H9 (cell line): ENCODE measurements at regions not wholly inside any gene's neighbourhood (a gene's known extent, or its start where the extent isn't known, plus 50 kb on each side); places are given as distances from the start of the nearest gene placed in this dataset.

ENCODE experiments used
- DNase-seq: peaks from one replicate; pipeline ENCODE4 v3.0.0-alpha.2; 2017
- H2AFZ ChIP-seq: one replicate; pipeline ENCODE4 v1.6.1; 2013; ENCODE audit warnings: mild to moderate bottlenecking, low read length, control low read depth, moderate library complexity
- H2AK5ac ChIP-seq: 2 replicates; pipeline ENCODE4 v1.6.1; 2013; ENCODE audit warnings: low read length, control low read depth, mixed read lengths; ENCODE audit not compliant: insufficient read length
- H2BK120ac ChIP-seq: one replicate; pipeline ENCODE4 v1.6.1; 2013; ENCODE audit warnings: low read depth, mild to moderate bottlenecking, low read length, control low read depth, inconsistent platforms; ENCODE audit not compliant: poor library complexity, severe bottlenecking
- H2BK12ac ChIP-seq: 2 replicates; pipeline ENCODE4 v1.6.1; 2013; ENCODE audit warnings: low read length, control low read depth, mixed read lengths, low read depth; ENCODE audit not compliant: insufficient read length
- H2BK15ac ChIP-seq: 2 replicates; pipeline ENCODE4 v1.6.1; 2013; ENCODE audit warnings: low read depth, low read length, control low read depth
- H2BK20ac ChIP-seq: one replicate; pipeline ENCODE4 v1.6.1; 2013; ENCODE audit warnings: low read depth, mild to moderate bottlenecking, low read length, control low read depth, inconsistent platforms; ENCODE audit not compliant: poor library complexity, severe bottlenecking
- H2BK5ac ChIP-seq: 2 replicates; pipeline ENCODE4 v1.6.1; 2013; ENCODE audit warnings: low read length, control low read depth, mixed read lengths; ENCODE audit not compliant: insufficient read length
- H3K14ac ChIP-seq: 2 replicates; pipeline ENCODE4 v1.6.1; 2013; ENCODE audit warnings: low read length, control low read depth; ENCODE audit not compliant: insufficient read depth
- H3K18ac ChIP-seq: 2 replicates; pipeline ENCODE4 v1.6.1; 2013; ENCODE audit warnings: low read depth, mild to moderate bottlenecking, mixed read lengths, low read length, control low read depth; ENCODE audit not compliant: insufficient read length
- H3K23ac ChIP-seq: 2 replicates; pipeline ENCODE4 v1.6.1; 2013; ENCODE audit warnings: low read length, control low read depth, mixed read lengths, low read depth; ENCODE audit not compliant: insufficient read length
- H3K23me2 ChIP-seq: 2 replicates; pipeline ENCODE4 v1.6.1; 2013; ENCODE audit warnings: low read depth, mild to moderate bottlenecking, mixed read lengths, low read length, control low read depth; ENCODE audit not compliant: insufficient read length, poor library complexity, severe bottlenecking
- H3K27ac ChIP-seq: 2 replicates; pipeline ENCODE4 v1.5.1; 2013; ENCODE audit warnings: low read length, control low read depth, mixed read lengths, low read depth; ENCODE audit not compliant: insufficient read length
- H3K27me3 ChIP-seq: 2 replicates; pipeline ENCODE4 v1.6.1; 2013; ENCODE audit warnings: low read length, control low read depth, inconsistent platforms; ENCODE audit not compliant: insufficient read depth
- H3K4ac ChIP-seq: 2 replicates; pipeline ENCODE4 v1.6.1; 2013; ENCODE audit warnings: low read depth, mild to moderate bottlenecking, control low read depth, inconsistent platforms, low read length, moderate library complexity
- H3K4me1 ChIP-seq: 2 replicates; pipeline ENCODE4 v1.6.1; 2013; ENCODE audit warnings: low read length, control low read depth, inconsistent platforms; ENCODE audit not compliant: insufficient read depth
- H3K4me2 ChIP-seq: 2 replicates; pipeline ENCODE4 v1.6.1; 2013; ENCODE audit warnings: low read length, control low read depth, mixed read lengths; ENCODE audit not compliant: insufficient read length, insufficient read depth
- H3K56ac ChIP-seq: 2 replicates; pipeline ENCODE4 v1.6.1; 2013; ENCODE audit warnings: low read depth, mild to moderate bottlenecking, mixed read lengths, low read length, control low read depth; ENCODE audit not compliant: insufficient read length
- H3K79me1 ChIP-seq: 2 replicates; pipeline ENCODE4 v1.6.1; 2013; ENCODE audit warnings: low read depth, mild to moderate bottlenecking, moderate library complexity, low read length, control low read depth, inconsistent platforms; ENCODE audit not compliant: insufficient read depth, poor library complexity, severe bottlenecking
- H3K79me2 ChIP-seq: 2 replicates; pipeline ENCODE4 v1.6.1; 2013; ENCODE audit warnings: low read length, control low read depth, inconsistent platforms; ENCODE audit not compliant: insufficient read depth
- H3K9ac ChIP-seq: 2 replicates; pipeline ENCODE4 v1.6.1; 2013; ENCODE audit warnings: low read length, control low read depth, mixed read lengths; ENCODE audit not compliant: insufficient read length; ENCODE audit errors: extremely low read depth
- H3K9me3 ChIP-seq: one replicate; pipeline ENCODE4 v1.6.1; 2013; ENCODE audit warnings: low read depth, low read length, inconsistent platforms; ENCODE audit not compliant: control insufficient read depth
- H3T11ph ChIP-seq: one replicate; pipeline ENCODE4 v1.6.1; 2013; ENCODE audit warnings: mild to moderate bottlenecking, low read length, control low read depth, inconsistent platforms
- H4K20me1 ChIP-seq: one replicate; pipeline ENCODE4 v1.6.1; 2013; ENCODE audit not compliant: control insufficient read depth, insufficient read length, insufficient read depth
- H4K5ac ChIP-seq: 2 replicates; pipeline ENCODE4 v1.6.1; 2013; ENCODE audit warnings: low read depth, mild to moderate bottlenecking, mixed read lengths, low read length, control low read depth; ENCODE audit not compliant: insufficient read length
- H4K8ac ChIP-seq: replicated peaks from 2 replicates; pipeline ENCODE4 v1.6.1; 2013; ENCODE audit warnings: low read length, control low read depth, mixed read lengths, low read depth; ENCODE audit not compliant: insufficient read length
- H4K91ac ChIP-seq: 2 replicates; pipeline ENCODE4 v1.6.1; 2013; ENCODE audit warnings: low read depth, mild to moderate bottlenecking, moderate library complexity, mixed read lengths, low read length, control low read depth; ENCODE audit not compliant: insufficient read length
- H3K27ac Mint-ChIP-seq, 3 experiments: 2 replicates in 2 of 3; 3 replicates in 1 of 3; pipeline ENCODE4 v1.8.0; 2020 to 2021; ENCODE audit warnings: mixed read lengths in 3 of 3, mild to moderate bottlenecking in 1 of 3, moderate library complexity in 1 of 3
- H3K27me3 Mint-ChIP-seq: 2 replicates; pipeline ENCODE4 v1.8.0; 2021; ENCODE audit warnings: low read depth, mild to moderate bottlenecking, moderate library complexity, mixed read lengths
- H3K36me3 Mint-ChIP-seq, 3 experiments: 2 replicates in 2 of 3; 3 replicates in 1 of 3; pipeline ENCODE4 v1.8.0; 2020 to 2021; ENCODE audit warnings: low read depth in 3 of 3, mixed read lengths in 3 of 3; ENCODE audit not compliant: insufficient read depth in 1 of 3
- H3K4me1 Mint-ChIP-seq, 2 experiments: 2 replicates each; pipeline ENCODE4 v1.8.0; 2020; ENCODE audit warnings: mixed read lengths in 2 of 2
- H3K4me3 Mint-ChIP-seq, 2 experiments: 2 replicates in 1 of 2; 3 replicates in 1 of 2; pipeline ENCODE4 v1.8.0; 2020 to 2021; ENCODE audit warnings: mild to moderate bottlenecking in 2 of 2, mixed read lengths in 2 of 2, moderate library complexity in 1 of 2
- H3K9me3 Mint-ChIP-seq, 2 experiments: 2 replicates in 1 of 2; 3 replicates in 1 of 2; pipeline ENCODE4 v1.8.0; 2020; ENCODE audit warnings: mild to moderate bottlenecking in 2 of 2, mixed read lengths in 2 of 2, moderate library complexity in 1 of 2
- WGBS: extraction: QIAGEN DNeasy Blood & Tissue Kit; methylation state at CpG from one replicate; pipeline ENCODE4 v1.1.7; 2013; ENCODE audit warnings: missing lambda C conversion rate, low lambda C conversion rate, mixed read lengths; ENCODE audit not compliant: insufficient read length; ENCODE audit errors: extremely low coverage; 5-methylcytosine and 5-hydroxymethylcytosine counted together
- TF ChIP-seq, protein P1 (sequence below): fragments of 200-600 bp; sonication (generic); conservative IDR thresholded peaks from 3 replicates; pipeline ENCODE4 v1.8.0; 2021; ENCODE audit warnings: antibody characterized with exemption, mild to moderate bottlenecking

DNA sequence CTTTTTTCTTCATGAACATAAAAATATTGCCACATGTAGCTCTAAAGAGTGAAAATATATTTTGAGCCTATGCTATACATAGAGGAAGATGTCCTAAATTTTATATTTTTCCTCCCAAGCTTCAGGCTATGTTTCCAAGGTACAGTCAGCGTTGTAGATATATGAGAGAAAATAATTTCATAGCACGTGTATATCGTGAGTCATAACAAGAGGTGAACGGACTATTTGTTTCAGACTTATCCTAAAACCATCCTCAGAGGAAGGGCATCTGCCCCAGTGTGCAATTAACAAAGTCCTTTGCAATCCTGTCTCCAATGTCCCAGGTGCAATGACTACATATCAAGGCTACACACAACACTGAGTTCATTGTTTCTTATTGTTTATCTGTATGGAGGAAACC is 177.3 kb upstream of the ARRDC4 start:
- Histone ChIP-seq H3K4ac (no peak overlapping the region), H4K20me1 (no peaks in the 10 kb centered on the region), H3K9me3 (no peaks in the 10 kb centered on the region), H2BK20ac (no peak overlapping the region), H3T11ph (no peak overlapping the region), H4K5ac (no peak overlapping the region), H3K23me2 (no peaks in the 10 kb centered on the region), H3K27ac (no peak overlapping the region), H3K23ac (no peak overlapping the region), H2AFZ (no peak overlapping the region), H4K91ac (no peak overlapping the region), H2BK5ac (no peak overlapping the region), H3K56ac (no peak overlapping the region), H4K8ac (no peak overlapping the region), H3K79me1 (no peaks in the 10 kb centered on the region), H2BK120ac (no peak overlapping the region), H3K27me3 (no peaks in the 10 kb centered on the region), H2BK12ac (no peak overlapping the region), H3K14ac (no peak overlapping the region), H2AK5ac (no peak overlapping the region), H3K79me2 (no peaks in the 10 kb centered on the region), H3K18ac (no peak overlapping the region), H3K9ac (no peak overlapping the region), H3K4me1 (no peaks in the 10 kb centered on the region), H2BK15ac (no peak overlapping the region), H3K4me2 (no peak overlapping the region)
- Mint-ChIP-seq H3K36me3 (no peaks in the 10 kb centered on the region), H3K9me3 (no peaks in the 10 kb centered on the region; a peak in 1 of 5 replicates), H3K27ac (no peak overlapping the region), H3K4me1 (no peaks in the 10 kb centered on the region), H3K27me3 (no peaks in the 10 kb centered on the region; the same call in 1 of the 2 replicates), H3K4me3 (no peak overlapping the region)
- TF ChIP-seq, protein P1, sequence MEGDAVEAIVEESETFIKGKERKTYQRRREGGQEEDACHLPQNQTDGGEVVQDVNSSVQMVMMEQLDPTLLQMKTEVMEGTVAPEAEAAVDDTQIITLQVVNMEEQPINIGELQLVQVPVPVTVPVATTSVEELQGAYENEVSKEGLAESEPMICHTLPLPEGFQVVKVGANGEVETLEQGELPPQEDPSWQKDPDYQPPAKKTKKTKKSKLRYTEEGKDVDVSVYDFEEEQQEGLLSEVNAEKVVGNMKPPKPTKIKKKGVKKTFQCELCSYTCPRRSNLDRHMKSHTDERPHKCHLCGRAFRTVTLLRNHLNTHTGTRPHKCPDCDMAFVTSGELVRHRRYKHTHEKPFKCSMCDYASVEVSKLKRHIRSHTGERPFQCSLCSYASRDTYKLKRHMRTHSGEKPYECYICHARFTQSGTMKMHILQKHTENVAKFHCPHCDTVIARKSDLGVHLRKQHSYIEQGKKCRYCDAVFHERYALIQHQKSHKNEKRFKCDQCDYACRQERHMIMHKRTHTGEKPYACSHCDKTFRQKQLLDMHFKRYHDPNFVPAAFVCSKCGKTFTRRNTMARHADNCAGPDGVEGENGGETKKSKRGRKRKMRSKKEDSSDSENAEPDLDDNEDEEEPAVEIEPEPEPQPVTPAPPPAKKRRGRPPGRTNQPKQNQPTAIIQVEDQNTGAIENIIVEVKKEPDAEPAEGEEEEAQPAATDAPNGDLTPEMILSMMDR: no peak
- WGBS: no CpG with 5 or more reads among the region's 4 CpGs
- DNase-seq: no peak
